ENCODE measurements at regions not wholly inside any gene's neighbourhood (a gene's known extent, or its start where the extent isn't known, plus 50 kb on each side); places are given as distances from the start of the nearest gene placed in this dataset.
"Not testable (repeated sequence)": the region's sequence is repeated elsewhere in the genome, so short reads cannot be mapped to it uniquely, and the experiment has no call there.

GRCh38 chr12:14075797-14076393 is 94.5 kb upstream of the GRIN2B start:
- Mint-ChIP-seq H3K27ac (no peak overlapping the region), H3K36me3 (ENCODE audit: low read depth) (no peaks in the 10 kb centered on the region), H3K9me3 (peaks cover 20% of the 10 kb centered on the region), H3K4me3 (no peak overlapping the region), H3K4me1 (ENCODE audit: low read depth) (no peaks in the 10 kb centered on the region), H3K27me3 (ENCODE audit: insufficient read depth) (no peaks in the 10 kb centered on the region)
- no peak for DNase-seq
- no peak for TF ChIP-seq CTCF (IDR thresholded peaks at IDR 0.05)

- DNase-seq, result no peak
- Mint-ChIP-seq H3K4me3 (no peak overlapping the region), H3K27me3 (ENCODE audit: insufficient read depth) (no peaks in the 10 kb centered on the region), H3K36me3 (ENCODE audit: low read depth) (no peaks in the 10 kb centered on the region), H3K4me1 (ENCODE audit: low read depth) (no peaks in the 10 kb centered on the region), H3K27ac (no peak overlapping the region), H3K9me3 (peaks cover 17% of the 10 kb centered on the region)
- TF ChIP-seq CTCF (IDR thresholded peaks at IDR 0.05), result no peak
These were observed 95.1 kb upstream of the GRIN2B start for GRCh38 chr12:14076538-14076937.

- TF ChIP-seq CTCF (IDR thresholded peaks at IDR 0.05), result no peak
- Mint-ChIP-seq H3K36me3 (ENCODE audit: low read depth) (no peaks in the 10 kb centered on the region), H3K4me3 (no peak overlapping the region), H3K27ac (no peak overlapping the region), H3K9me3 (no peaks in the 10 kb centered on the region; the same call in 1 of the 2 replicates), H3K4me1 (ENCODE audit: low read depth) (no peaks in the 10 kb centered on the region), H3K27me3 (ENCODE audit: insufficient read depth) (no peaks in the 10 kb centered on the region)
- DNase-seq, result no peak
These were observed 105.4 kb upstream of the GRIN2B start for GRCh38 chr12:14086838-14087237.

- TF ChIP-seq CTCF (IDR thresholded peaks at IDR 0.05), result no peak
- H3K27me3 Mint-ChIP-seq (ENCODE audit: insufficient read depth), result no peaks in the 10 kb centered on the region; the same call in 1 of the 2 replicates
- no peak overlapping the region for H3K4me3 Mint-ChIP-seq
- H3K36me3 Mint-ChIP-seq (ENCODE audit: low read depth), result 0 out of 2 replicates have a peak, but pooled peaks cover 8% of the 10 kb centered on the region
- peaks cover 76% of the 10 kb centered on the region for H3K9me3 Mint-ChIP-seq
- H3K4me1 Mint-ChIP-seq (ENCODE audit: low read depth), result no peaks in the 10 kb centered on the region
- no peak for DNase-seq
- H3K27ac Mint-ChIP-seq, result no peak overlapping the region
These were observed 118.6 kb upstream of the GRIN2B start for GRCh38 chr12:14099994-14100393.

- H3K27ac Mint-ChIP-seq; H3K4me1 Mint-ChIP-seq (ENCODE audit: low read depth); DNase-seq; H3K4me3 Mint-ChIP-seq; H3K27me3 Mint-ChIP-seq (ENCODE audit: insufficient read depth); H3K36me3 Mint-ChIP-seq (ENCODE audit: low read depth): not testable (repeated sequence)
- H3K9me3 Mint-ChIP-seq, result peaks cover 76% of the 10 kb centered on the region
These were observed 120.2 kb upstream of the GRIN2B start for GRCh38 chr12:14101556-14101955.

- Mint-ChIP-seq H3K27me3 (ENCODE audit: insufficient read depth) (no peaks in the 10 kb centered on the region), H3K4me3 (no peak overlapping the region), H3K4me1 (ENCODE audit: low read depth) (no peaks in the 10 kb centered on the region), H3K9me3 (peaks cover 23% of the 10 kb centered on the region), H3K36me3 (ENCODE audit: low read depth) (no peaks in the 10 kb centered on the region), H3K27ac (no peak overlapping the region)
- DNase-seq, result no peak
- no peak for TF ChIP-seq CTCF (IDR thresholded peaks at IDR 0.05)
These were observed 129.9 kb upstream of the GRIN2B start for GRCh38 chr12:14111230-14111865.

Measured in HFFc6 (cell line).